Left ventricle myocardium inferior (tissue), 1 donor: ENCODE measurements at regions not wholly inside any gene's neighbourhood (a gene's known extent, or its start where the extent isn't known, plus 50 kb on each side); places are given as distances from the start of the nearest gene placed in this dataset.

Source experiments
- DNase-seq: peaks from one replicate; pipeline ENCODE4 v3.0.0-alpha.2; 2020
- H3K27ac ChIP-seq: fragments of 200-600 bp; replicated peaks from 2 replicates; pipeline ENCODE4 v1.8.0; 2021
- H3K27me3 ChIP-seq: fragments of 200-600 bp; 2 replicates; pipeline ENCODE4 v1.8.0; 2021; ENCODE audit warnings: low read depth
- H3K36me3 ChIP-seq: fragments of 200-600 bp; 2 replicates; pipeline ENCODE4 v1.8.0; 2021
- H3K4me1 ChIP-seq: fragments of 200-600 bp; 2 replicates; pipeline ENCODE4 v1.8.0; 2021
- H3K4me3 ChIP-seq: fragments of 200-600 bp; 2 replicates; pipeline ENCODE4 v1.8.0; 2021; ENCODE audit warnings: mild to moderate bottlenecking, moderate library complexity
- H3K9me3 ChIP-seq: fragments of 200-600 bp; replicated peaks from 2 replicates; pipeline ENCODE4 v1.8.0; 2021
- CTCF ChIP-seq: fragments of 200-600 bp; IDR thresholded peaks from 2 replicates; pipeline ENCODE4 v1.8.0; 2021; ENCODE audit warnings: antibody characterized with exemption, mild to moderate bottlenecking, borderline replicate concordance
- intact Hi-C: fragments of 100-400 bp; cut with micrococcal nuclease; formaldehyde crosslinking; loops from one replicate; pipeline ENCODE4 v1.11.0; 2022
- donor health status: DM: no; HTN: yes; CAD: no; lungs with severe emphysema.

GRCh38 chr18:78031589-78031988, 781.9 kb downstream of the GALR1 start:
- no peaks in the 10 kb centered on the region for H3K9me3 ChIP-seq
- no peaks in the 10 kb centered on the region for H3K36me3 ChIP-seq
- no peaks in the 10 kb centered on the region for H3K4me1 ChIP-seq
- no peak for TF ChIP-seq CTCF
- no peaks in the 10 kb centered on the region for H3K27me3 ChIP-seq
- intact Hi-C loops: no loop called here
- no peak overlapping the region for H3K27ac ChIP-seq
- no peak for DNase-seq
- no peak overlapping the region for H3K4me3 ChIP-seq

- intact Hi-C loops: no loop called here
- Histone ChIP-seq H3K36me3 (no peaks in the 10 kb centered on the region), H3K9me3 (no peaks in the 10 kb centered on the region), H3K27ac (no peak overlapping the region), H3K4me3 (no peak overlapping the region), H3K4me1 (no peaks in the 10 kb centered on the region), H3K27me3 (no peaks in the 10 kb centered on the region)
- no peak for TF ChIP-seq CTCF
- DNase-seq: no peak
Measured at GRCh38 chr18:78031991-78032390, 782.3 kb downstream of the GALR1 start.

GRCh38 chr18:78032574-78032973, 782.9 kb downstream of the GALR1 start:
- Histone ChIP-seq H3K4me3 (no peak overlapping the region), H3K4me1 (no peaks in the 10 kb centered on the region), H3K27ac (no peak overlapping the region), H3K27me3 (no peaks in the 10 kb centered on the region), H3K9me3 (no peaks in the 10 kb centered on the region), H3K36me3 (no peaks in the 10 kb centered on the region)
- intact Hi-C loops: no loop called here
- no peak for DNase-seq
- TF ChIP-seq CTCF: no peak

- peaks cover 10% of the 10 kb centered on the region for H3K9me3 ChIP-seq
- H3K4me3 ChIP-seq: no peak overlapping the region
- DNase-seq: no peak
- intact Hi-C loops: no loop called here
- no peak overlapping the region for H3K27ac ChIP-seq
- TF ChIP-seq CTCF: no peak
- no peaks in the 10 kb centered on the region for H3K36me3 ChIP-seq
- H3K27me3 ChIP-seq: no peaks in the 10 kb centered on the region
- no peaks in the 10 kb centered on the region for H3K4me1 ChIP-seq
Measured at GRCh38 chr18:78034755-78035154, 785.1 kb downstream of the GALR1 start.

- Histone ChIP-seq H3K36me3 (no peaks in the 10 kb centered on the region), H3K4me3 (no peak overlapping the region), H3K27me3 (peaks cover 3% of the 10 kb centered on the region), H3K4me1 (no peaks in the 10 kb centered on the region), H3K27ac (no peak overlapping the region), H3K9me3 (peaks cover 46% of the 10 kb centered on the region)
- DNase-seq: no peak
- TF ChIP-seq CTCF: no peak
- intact Hi-C loops: no loop called here
Measured at GRCh38 chr18:78041218-78041617, 791.6 kb downstream of the GALR1 start.

GRCh38 chr18:78046631-78047030, 797.0 kb downstream of the GALR1 start:
- DNase-seq: no peak
- intact Hi-C loops: no loop called here
- no peak for TF ChIP-seq CTCF
- peaks cover 22% of the 10 kb centered on the region for H3K27me3 ChIP-seq
- H3K9me3 ChIP-seq: peaks cover 17% of the 10 kb centered on the region
- no peak overlapping the region for H3K27ac ChIP-seq
- H3K4me3 ChIP-seq: no peak overlapping the region
- no peaks in the 10 kb centered on the region for H3K36me3 ChIP-seq
- H3K4me1 ChIP-seq: no peaks in the 10 kb centered on the region
